ENCODE measurements at regions not wholly inside any gene's neighbourhood (a gene's known extent, or its start where the extent isn't known, plus 50 kb on each side); places are given as distances from the start of the nearest gene placed in this dataset.
"Not testable (repeated sequence)": the region's sequence is repeated elsewhere in the genome, so short reads cannot be mapped to it uniquely, and the experiment has no call there.

DNA sequence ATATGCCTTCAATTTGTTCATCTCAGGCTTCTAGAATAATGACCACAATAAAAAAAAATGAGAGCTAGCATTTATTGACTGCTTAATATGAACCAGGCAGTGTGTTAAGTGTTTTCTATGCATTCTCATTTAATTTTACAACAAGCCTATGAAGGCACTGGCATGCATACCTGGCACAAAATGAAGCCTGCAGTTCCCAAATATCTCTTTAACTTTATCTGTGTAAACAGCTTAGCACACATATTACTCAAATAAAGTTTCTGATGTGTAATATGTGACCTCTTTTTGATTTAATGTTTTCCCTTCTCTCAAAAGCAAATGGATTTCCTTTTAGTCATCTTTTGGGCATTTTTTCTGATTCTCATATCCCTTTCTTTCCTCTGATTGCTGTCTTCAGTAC is 671.8 kb downstream of the PCDH7 start:
- no peak for DNase-seq

DNA sequence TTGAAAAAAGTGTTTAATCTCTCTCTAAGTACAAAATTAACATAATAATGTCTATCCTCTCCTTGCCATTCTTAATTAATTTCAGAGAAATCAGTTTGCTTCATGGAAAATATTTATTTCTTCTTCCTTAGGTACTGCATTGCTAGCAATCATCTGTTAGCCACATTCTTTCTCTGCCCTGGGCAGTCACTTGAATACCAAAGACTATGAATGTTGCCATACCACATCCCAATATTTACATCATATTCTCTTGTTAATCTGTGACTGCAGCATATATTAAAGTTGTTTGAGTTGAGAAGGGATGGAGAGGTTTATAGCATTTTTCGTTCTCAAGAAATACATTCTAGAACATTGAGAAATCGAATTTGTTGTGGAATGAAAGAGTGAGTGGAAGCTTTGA is 672.8 kb downstream of the PCDH7 start:
- no peak for DNase-seq

DNA sequence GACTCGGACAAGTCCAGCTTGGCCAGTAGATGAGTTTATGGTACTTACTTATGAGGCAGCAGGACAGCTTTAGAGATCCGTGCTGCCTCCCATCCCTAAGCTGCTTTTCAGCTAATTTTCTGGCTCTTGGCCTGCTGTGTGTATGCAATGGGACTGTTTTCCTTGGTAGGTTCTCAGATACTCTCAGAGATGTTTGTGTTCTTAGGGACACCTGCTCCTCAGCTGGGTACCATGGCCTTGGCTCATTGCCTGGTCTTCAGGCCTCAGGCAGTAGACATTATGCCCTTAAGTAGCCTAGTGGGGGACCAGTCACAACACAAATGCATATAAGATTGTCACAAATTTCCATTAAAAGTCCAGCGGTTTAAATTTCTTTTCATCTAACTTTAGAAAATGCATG is 688.0 kb downstream of the PCDH7 start:
- no peak for DNase-seq

DNA sequence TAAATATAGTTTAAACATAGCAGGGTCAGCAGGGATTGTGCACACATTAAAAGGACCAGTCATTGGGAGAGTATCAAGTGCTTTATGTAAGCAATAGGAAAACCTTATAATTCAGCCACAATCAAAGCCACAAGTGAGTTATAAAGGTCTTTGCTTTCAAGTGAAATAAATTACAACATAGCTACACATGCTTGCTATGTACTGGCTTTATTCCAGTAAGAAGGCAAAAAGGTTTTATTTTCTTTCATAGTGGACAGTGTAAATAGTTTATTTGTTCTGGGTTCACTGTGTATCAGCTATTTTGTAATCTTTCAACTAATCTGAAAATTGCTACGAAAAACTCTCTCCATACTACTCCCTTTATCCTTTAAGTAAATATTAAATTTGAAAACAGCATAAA is 691.4 kb downstream of the PCDH7 start:
- DNase-seq, result no peak

DNA sequence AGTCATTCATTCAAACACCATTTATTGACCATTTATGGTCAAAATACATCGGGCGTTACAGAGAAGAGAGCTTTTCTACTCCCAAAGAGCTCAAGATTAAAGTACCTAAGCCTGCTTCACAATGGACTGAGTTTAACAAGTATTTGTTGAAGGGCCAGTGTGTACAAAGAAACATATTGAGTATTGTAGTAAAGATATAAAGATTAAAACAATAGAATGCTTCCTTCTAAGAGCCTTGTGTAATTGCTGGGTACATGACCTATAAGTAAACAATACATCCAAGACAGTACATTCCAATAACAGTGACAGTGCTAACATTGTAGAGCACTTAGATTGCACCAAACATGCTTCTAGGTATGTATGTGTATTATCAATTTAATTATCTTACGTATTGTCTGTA is 695.5 kb downstream of the PCDH7 start:
- no peak for DNase-seq

DNA sequence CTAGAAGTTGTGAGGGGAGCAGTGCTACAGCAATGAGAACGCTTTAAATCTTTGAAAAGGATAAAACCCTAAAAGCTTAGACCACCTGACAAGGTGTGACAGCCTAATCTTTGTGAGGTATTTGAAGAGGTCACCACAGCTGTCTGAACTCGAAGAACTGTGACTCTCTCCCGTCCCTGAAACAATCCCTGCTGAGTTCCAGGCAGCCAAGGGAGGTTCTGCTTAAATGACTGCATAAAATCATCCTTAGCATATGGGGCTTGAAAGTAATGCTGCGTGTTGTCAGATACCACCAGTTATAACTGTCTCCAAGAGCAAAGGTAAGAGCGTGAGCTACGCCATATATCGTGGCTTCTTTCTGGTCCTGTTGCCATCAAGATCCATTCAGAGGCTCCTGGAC is 696.3 kb downstream of the PCDH7 start:
- no peak for DNase-seq

DNA sequence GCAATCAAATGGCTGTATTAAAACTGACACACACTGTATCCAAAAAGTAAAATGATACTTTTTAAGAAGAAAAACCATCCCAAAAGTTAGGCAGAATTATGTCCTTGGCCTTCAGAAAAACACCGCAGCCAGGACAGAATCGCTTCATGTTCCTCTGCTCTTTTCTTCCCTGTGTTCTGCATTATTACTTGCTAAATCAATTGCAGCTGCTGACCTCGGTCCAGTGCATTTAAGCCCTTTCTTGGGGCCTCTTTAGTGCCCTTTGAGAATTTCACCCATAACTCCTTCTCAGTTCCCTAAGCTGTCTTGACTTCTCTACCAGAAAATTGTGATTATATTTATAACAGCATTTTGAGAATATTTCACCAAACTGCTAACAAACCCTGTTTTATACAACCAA is 696.9 kb downstream of the PCDH7 start:
- no peak for DNase-seq

DNA sequence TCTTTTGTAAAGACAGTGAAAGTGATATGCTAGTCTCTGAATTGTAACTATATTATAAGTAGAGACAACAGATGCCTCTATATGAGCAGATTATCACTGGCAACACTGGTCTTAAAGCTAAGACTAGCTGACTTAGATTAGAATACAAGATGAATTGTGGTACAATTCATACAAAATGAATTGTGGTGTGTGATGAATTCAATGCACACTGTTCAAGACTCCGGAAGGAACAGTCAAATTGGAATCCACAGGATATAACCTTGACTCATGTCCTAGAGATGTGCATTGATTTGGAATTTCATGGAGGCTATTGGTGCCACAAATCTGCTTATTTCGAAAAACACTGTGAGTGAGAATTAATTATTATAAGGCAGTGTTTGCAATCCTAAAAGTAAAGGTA is 701.8 kb downstream of the PCDH7 start:
- no peak for DNase-seq

DNA sequence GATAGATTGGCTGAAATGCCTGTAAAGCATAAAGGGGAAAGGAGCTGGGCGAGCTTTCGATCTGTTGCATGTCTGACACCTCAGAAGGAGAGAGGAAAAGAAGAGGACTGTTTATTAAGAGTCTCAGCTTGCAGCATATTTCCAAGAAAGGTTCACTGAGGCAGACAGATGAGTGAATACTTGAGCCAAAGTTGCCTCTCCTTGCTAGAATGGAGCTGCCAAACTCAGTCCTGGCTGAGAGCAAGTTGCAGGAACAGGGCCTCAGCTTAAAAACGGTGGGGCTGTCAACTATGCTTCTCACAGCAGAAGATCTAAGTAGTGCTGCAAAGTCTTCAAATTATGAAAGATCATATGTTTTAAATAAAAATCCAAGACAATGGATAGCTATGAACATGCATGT is 707.5 kb downstream of the PCDH7 start:
- DNase-seq, result no peak

DNA sequence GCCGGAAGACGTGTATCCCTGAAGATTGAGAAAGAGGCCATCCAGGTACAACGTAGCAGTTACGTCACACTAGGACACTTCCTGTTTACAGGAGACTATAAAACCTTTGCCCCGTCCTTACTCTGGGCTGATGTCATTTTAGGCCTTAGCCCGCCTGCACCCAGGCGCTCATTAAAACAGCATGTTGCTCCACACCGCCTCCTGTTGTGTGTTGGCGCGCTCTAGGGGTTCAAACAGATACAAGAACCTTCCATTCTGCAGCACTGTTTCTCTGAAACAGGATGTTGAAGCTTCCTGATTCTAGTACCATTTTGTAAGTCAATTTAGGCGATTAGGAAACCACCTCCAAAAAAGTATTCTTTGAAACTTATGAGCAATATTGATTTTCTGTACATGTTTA is 722.1 kb downstream of the PCDH7 start:
- no peak for DNase-seq

DNA sequence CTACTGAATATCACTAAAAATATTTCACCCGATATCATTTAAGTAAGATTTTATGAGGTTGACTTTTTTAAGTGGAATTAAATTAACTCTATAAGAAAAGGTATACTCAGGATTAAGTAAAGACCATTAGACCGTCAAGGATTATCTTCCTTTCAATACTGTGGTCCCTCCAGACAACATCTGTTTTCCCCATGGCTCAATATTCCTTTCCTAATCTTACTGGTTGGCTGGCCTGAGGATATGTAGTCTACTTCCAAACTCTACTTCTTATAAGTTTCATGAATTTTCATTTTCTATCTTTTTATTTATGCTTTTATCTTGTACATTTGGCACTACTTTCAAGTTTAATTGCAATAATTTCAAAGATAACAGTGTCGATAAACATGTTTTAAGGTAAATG is 725.4 kb downstream of the PCDH7 start:
- no peak for DNase-seq

DNA sequence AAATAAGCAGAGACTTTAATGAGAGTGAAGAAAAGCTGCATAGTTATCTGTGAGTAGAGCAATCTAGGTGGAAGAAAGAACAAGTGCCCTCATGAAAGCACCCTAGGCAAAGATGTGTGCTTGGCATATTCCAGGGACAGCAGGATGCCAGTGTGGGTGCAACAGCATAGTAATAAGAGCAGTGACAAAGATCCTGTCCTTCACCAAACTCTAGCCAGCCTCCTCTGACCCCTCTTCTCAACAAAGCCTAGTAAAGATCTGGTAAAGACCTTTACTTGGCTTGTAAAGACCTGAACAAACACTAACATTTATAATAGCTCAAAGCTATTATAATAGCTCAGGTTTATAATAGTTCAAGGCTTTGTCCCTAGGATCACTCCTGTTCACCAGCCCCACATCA is 735.4 kb downstream of the PCDH7 start:
- no peak for DNase-seq

DNA sequence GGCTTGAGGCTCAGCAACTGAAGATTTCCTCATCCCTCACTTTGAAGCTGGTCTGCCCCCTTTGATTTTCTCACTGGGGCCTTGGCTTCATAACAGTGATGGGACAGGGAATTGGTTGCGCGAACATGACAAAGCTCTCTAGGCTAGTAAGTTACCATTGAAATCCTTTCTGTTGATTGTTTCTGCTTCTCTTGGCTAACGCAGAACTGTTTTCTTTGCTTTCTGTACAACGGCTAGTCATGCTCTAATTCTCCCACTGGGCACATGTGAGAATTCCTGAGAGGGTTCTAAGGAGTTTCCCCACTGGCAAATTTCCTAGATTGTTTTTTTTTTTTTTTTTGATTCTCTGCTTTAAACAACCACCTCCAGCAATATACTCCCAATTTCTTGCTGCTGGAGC is 738.6 kb downstream of the PCDH7 start:
- peak; percentile 30 for DNase-seq

DNA sequence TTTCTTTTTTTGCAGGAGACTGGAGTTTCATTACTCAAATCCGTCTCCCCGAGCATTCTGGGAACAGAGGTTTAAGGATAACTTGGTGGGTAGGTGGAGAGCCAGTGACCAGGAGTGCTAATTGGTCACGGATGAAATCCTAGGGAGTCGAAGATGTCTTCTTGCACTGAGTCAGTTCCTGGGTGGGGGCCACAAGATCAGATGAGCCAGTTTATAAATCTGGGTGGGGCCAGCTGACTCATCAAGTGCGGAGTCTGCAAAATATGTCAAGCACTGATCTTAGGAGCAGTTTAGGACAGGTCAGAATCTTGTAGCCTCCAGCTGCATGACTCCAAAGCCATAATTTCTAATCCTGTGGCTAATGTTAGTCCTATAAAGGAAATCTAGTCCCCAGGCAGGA is 741.3 kb downstream of the PCDH7 start:
- peak; percentile 42 for DNase-seq

DNA sequence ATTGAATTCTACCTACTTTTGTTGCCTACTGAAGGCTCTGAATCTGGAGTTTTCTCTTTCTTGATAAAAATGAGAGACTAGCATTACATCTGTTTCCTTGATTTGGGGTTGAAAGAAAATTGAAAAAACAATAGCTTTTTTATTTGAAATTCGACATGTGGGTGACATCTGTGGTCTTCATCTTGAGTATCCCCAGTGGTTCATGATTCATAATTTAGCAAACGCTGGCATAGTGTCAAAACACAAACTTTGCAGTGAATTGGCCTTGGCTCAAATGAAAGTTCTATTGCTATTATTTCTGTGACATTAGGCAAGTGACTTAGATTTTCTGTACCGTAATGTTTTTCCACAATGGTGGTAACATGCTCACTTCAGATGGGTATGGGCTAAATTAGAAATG is 747.6 kb downstream of the PCDH7 start:
- DNase-seq, result no peak

DNA sequence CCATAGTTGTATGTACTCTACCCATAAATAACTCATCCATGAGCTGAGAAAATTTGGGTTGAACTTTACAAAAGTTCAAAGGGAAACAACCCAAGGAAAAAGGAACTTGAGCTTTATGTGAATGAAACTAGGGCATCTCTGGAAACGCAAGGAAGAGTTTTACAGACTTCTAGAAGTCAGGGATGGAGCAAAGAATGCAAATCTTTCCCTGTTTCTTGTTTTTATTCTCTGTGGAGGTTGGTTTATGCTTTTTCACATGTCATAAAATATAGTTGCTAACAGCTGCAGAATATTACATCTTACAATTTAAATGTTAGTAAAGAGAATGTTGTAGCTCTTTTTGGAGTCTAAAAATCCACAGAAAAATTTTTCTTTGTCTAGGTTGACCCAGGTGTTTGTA is 754.1 kb downstream of the PCDH7 start:
- no peak for DNase-seq

DNA sequence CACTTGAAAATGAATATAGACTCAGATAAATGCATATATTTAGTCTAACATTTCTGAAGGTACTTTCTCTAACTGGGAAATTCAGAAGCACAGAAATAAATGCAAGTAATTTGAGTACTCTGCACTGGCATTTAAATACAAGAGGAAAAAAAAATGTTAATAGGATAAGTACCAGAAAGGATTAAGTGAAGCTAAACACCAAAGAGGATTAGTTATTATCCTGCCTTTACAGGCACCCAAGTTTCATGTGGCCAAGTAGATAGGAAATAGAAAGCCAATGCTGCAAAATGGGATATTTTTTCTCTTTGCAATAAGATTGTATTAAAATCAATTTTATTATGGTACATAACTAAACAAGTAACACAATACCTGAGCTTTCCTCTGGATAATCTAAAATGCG is 762.5 kb downstream of the PCDH7 start:
- DNase-seq, result no peak

DNA sequence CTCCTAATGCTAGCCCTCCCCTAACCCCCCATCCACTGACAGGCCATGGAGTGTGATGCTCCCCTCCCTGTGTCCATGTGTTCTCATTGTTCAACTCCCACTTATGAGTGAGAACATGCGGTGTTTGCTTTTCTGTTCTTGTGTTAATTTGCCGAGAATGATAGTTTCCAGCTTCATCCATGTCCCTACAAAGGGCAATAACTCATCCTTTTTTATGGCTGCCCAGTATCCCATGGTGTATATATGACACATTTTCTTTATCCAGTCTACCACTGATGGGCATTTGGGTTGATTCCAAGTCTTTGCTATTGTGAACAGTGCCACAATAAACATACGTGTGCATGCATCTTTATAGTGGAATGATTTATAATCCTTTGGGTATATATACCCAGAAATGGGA is 779.0 kb downstream of the PCDH7 start:
- not testable (repeated sequence) for DNase-seq

DNA sequence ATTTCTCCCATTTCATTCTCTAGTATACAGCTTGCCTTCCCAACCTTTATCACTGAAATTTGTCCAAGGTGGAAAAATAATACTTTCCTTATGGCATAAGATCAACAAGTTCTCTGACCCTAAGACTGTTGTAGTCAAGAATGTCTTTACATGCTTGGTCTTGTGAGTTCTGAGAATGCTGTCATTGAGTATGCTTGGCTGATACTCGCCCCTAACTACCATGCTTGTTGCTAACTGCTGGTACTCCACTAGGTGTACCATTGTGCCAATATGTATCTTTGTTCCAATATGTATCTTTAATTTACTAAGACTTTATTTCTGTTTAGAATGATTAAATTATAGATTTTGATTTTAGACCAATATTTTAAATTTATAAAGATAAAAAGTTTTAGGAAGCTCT is 796.4 kb downstream of the PCDH7 start:
- no peak for DNase-seq

DNA sequence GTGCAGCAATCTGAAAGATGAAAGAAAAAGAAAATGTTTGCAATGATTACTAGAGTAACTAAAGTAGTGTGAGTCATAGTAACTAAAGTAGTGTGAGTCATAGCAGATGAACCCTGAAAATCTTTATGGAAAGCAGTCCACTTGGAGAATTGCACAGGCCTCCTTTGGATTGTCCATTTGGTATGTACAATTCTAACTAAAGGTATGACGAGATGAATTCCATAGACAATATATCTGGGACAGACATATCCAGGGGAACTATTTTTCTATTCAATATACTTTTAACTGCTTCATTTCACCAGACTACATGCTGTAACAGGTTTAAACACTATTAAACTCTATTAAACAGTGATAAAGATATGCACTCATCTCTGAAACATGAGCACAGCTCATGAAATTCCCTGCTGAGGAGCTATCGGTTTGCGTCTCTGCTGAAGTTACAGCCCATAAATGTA is 798.7 kb downstream of the PCDH7 start:
- peak; percentile 44 for DNase-seq

DNA sequence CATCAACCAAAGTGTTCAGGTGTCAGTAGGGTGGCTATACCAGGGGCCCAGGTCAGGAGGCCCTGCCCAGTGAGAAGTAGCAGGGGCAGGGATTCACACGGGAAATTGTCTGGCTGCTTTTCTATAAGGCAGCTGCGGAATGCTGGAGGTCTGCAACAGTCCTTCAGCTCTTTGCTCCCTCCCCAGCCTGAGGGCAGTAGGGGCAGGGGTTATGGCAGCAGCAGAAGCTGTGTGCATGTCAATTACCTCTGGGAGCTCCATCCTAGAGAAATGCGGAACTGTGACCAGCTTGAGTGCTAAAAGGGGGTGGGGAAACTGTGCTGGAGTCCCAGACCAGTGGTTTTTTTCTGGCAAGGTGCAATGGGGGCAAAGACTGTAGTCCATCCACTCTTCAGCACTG is 810.4 kb downstream of the PCDH7 start:
- no peak for DNase-seq

DNA sequence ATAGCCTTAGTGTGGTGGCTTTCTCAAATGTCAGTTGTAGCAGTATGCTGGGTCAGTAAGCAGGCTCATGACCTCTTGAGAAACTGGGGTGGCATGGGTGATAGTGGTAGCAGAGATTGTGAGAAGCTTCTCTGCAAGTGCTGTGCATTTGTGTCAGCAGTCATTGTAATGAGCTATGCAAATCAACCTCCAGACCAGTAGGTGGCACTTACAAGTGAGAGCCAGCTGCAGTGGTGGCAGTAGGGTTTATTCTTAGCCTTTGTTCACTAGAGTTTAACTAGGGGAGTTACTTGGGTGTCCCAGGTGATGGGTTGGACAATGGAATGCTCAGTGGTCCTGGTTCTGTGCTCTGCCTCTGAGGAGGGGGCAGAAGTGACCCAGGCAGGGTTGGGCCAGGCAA is 818.7 kb downstream of the PCDH7 start:
- no peak for DNase-seq

DNA sequence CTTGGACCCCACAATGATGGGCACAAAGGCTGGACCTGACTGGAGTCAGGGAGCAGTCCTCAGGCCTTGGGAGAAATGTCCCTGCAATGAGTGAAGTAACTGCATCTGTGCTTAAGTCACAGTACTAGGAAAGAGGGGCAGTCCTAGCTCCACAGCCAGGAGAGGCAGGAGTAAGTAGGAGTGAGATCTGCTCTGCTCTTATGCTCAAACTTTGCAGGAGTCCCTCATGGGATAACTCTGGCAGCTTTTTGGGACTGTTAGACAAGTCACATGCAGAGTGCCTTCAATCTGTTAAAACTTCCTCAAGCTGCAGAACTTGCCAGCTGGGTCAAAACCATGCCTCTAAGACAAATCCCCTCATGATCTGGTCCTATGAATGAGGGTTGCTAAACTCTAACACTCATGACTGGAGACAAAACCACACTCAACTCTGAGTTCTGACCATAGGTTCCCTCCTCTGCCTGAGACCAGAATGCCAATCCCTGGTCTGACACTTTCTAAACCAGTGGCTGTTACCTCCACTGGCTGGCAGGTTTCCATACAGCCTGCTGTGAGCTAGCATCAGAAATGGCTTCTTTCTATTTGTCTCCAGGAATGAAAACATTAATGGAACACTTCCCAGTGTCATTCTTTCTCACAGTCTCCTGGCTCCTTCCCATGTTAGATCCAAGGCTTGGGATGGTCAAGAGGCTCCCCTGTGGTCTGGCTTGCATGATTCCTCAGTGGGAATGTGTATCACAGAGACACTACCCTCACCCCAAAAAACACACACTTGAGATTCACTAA is 819.3 kb downstream of the PCDH7 start:
- DNase-seq, result no peak

DNA sequence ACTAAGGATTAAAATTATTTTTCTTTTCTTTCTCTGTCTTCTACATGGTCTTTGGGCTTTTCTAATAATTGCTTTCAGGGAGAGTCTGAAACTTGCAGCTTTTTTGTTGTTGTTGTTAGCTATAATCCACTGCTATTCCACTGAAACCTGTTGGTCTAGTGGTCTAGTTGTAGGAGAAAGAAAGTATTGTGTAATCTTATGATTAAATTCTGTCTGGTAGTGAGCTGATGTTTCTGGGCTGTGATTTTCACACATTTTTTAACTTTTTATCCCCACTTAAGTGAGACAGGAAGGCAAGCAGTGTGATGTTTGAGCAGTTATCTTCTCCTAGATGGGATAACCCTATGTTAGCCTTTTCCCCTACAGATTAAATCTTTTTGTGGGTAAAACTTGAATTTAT is 825.2 kb downstream of the PCDH7 start:
- no peak for DNase-seq

DNA sequence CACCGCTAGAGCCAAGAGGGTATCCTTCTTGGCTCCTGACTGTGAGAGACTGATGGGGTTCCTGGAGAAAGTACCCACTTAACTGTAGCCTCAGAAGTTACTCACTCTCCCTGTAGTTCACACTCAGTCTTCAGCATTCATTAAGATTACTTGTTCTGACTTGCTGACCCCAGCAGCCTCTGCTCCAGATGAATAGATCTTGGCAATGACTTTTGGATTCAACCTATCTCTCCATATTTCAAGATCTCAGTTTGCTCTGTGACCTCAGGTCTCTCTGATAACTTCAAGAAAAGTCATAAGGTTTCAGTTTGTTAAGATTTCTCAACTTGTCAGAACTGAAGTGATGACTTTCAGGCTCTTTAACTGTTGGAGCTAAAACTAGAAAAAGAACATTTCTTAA is 825.6 kb downstream of the PCDH7 start:
- no peak for DNase-seq

DNA sequence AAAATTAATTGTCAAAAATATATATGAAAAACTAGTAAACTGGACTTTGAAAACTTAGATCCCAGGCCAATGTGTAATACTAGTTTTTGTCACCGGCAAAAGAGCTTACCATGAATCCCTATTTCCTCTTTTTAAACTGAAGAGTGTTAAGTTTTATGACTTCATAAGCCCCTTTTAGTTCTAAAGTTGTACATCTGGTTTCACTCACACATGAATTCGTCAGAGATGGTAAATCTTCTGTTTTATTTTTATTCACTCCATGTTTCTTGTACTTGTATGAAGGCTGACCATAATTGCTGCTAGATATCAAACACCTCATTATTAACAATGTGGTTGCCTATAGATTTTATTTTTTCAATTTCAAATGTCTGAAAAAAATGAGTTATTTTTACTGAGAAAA is 827.9 kb downstream of the PCDH7 start:
- no peak for DNase-seq
